Duodenal mucosa (tissue), 2 donors: ENCODE measurements at regions not wholly inside any gene's neighbourhood (a gene's known extent, or its start where the extent isn't known, plus 50 kb on each side); places are given as distances from the start of the nearest gene placed in this dataset.
"Not testable (repeated sequence)": the region's sequence is repeated elsewhere in the genome, so short reads cannot be mapped to it uniquely, and the experiment has no call there.

ENCODE experiments used
- H3K27ac ChIP-seq: one replicate; pipeline ENCODE4 v1.7.0; 2013; ENCODE audit warnings: low read depth, low read length
- H3K27me3 ChIP-seq, 2 donors: one replicate each; pipeline ENCODE4 v1.7.0; 2013; ENCODE audit warnings: low read length in 2 of 2, control low read depth in 1 of 2; ENCODE audit not compliant: insufficient read depth in 2 of 2, control insufficient read depth in 1 of 2
- H3K36me3 ChIP-seq, 2 donors: one replicate each; pipeline ENCODE4 v1.7.0; 2013; ENCODE audit warnings: low read length in 2 of 2, control low read depth in 1 of 2; ENCODE audit not compliant: insufficient read depth in 2 of 2, control insufficient read depth in 1 of 2
- H3K4me1 ChIP-seq, 2 donors: one replicate each; pipeline ENCODE4 v1.7.0; 2013; ENCODE audit warnings: low read length in 2 of 2, control low read depth in 1 of 2; ENCODE audit not compliant: insufficient read depth in 2 of 2, control insufficient read depth in 1 of 2
- H3K4me3 ChIP-seq, 2 donors: one replicate each; pipeline ENCODE4 v1.7.0; 2013; ENCODE audit warnings: low read length in 2 of 2, low read depth in 1 of 2
- H3K9ac ChIP-seq, 2 donors: one replicate each; pipeline ENCODE4 v1.7.0; 2013; ENCODE audit warnings: low read length in 2 of 2, low read depth in 1 of 2
- H3K9me3 ChIP-seq, 2 donors: one replicate each; pipeline ENCODE4 v1.7.0; 2013; ENCODE audit warnings: low read length in 2 of 2, control low read depth in 1 of 2; ENCODE audit not compliant: control insufficient read depth in 1 of 2

- Histone ChIP-seq H3K9ac (no peak overlapping the region), H3K36me3 (no peaks in the 10 kb centered on the region), H3K4me3 (no peak overlapping the region), H3K27me3 (no peaks in the 10 kb centered on the region), H3K27ac (no peak overlapping the region), H3K9me3 (peaks cover 0 to 3% of the 10 kb centered on the region in 2 donors), H3K4me1 (no peaks in the 10 kb centered on the region)
Measured at GRCh38 chr18:6520901-6521300, 106.2 kb upstream of the L3MBTL4 start.

GRCh38 chr18:6521803-6522418, 107.2 kb upstream of the L3MBTL4 start:
- Histone ChIP-seq H3K4me3 (no peak overlapping the region), H3K36me3 (no peaks in the 10 kb centered on the region), H3K9ac (no peak overlapping the region), H3K9me3 (no peaks in the 10 kb centered on the region), H3K4me1 (no peaks in the 10 kb centered on the region), H3K27me3 (no peaks in the 10 kb centered on the region), H3K27ac (no peak overlapping the region)

GRCh38 chr18:6525604-6526003, 110.9 kb upstream of the L3MBTL4 start:
- Histone ChIP-seq H3K4me3 (no peak overlapping the region), H3K27me3 (no peaks in the 10 kb centered on the region), H3K27ac (no peak overlapping the region), H3K9ac (no peak overlapping the region), H3K36me3 (no peaks in the 10 kb centered on the region), H3K9me3 (no peaks in the 10 kb centered on the region), H3K4me1 (no peaks in the 10 kb centered on the region)

GRCh38 chr18:6537475-6537874, 122.8 kb upstream of the L3MBTL4 start:
- Histone ChIP-seq H3K36me3 (no peaks in the 10 kb centered on the region), H3K27me3 (no peaks in the 10 kb centered on the region), H3K4me1 (peaks cover 0 to 4% of the 10 kb centered on the region in 2 donors), H3K4me3 (no peak overlapping the region), H3K9me3 (no peaks in the 10 kb centered on the region), H3K27ac (no peak overlapping the region), H3K9ac (no peak overlapping the region)

GRCh38 chr18:6541131-6541679, 126.5 kb upstream of the L3MBTL4 start:
- H3K4me1 ChIP-seq, H3K4me3 ChIP-seq, H3K9me3 ChIP-seq, H3K27ac ChIP-seq, H3K27me3 ChIP-seq, H3K9ac ChIP-seq, H3K36me3 ChIP-seq: not testable (repeated sequence)

- H3K4me1 ChIP-seq: peaks cover 0 to 4% of the 10 kb centered on the region in 2 donors
- H3K4me3 ChIP-seq: no peak overlapping the region
- H3K27ac ChIP-seq: no peak overlapping the region
- H3K9ac ChIP-seq: no peak overlapping the region
- no peaks in the 10 kb centered on the region for H3K27me3 ChIP-seq
- H3K9me3 ChIP-seq: no peaks in the 10 kb centered on the region
- no peaks in the 10 kb centered on the region for H3K36me3 ChIP-seq
Measured at GRCh38 chr18:6542296-6542695, 127.6 kb upstream of the L3MBTL4 start.

- no peak overlapping the region for H3K9ac ChIP-seq
- no peaks in the 10 kb centered on the region for H3K36me3 ChIP-seq
- H3K27me3 ChIP-seq: no peaks in the 10 kb centered on the region
- peaks cover 0 to 4% of the 10 kb centered on the region in 2 donors for H3K4me1 ChIP-seq
- no peak overlapping the region for H3K27ac ChIP-seq
- H3K4me3 ChIP-seq: no peak overlapping the region
- no peaks in the 10 kb centered on the region for H3K9me3 ChIP-seq
Measured at GRCh38 chr18:6543330-6543908, 128.7 kb upstream of the L3MBTL4 start.

GRCh38 chr18:6546229-6546628, 131.5 kb upstream of the L3MBTL4 start:
- Histone ChIP-seq H3K9me3 (no peaks in the 10 kb centered on the region), H3K27me3 (no peaks in the 10 kb centered on the region), H3K27ac (no peak overlapping the region), H3K4me1 (no peaks in the 10 kb centered on the region), H3K4me3 (no peak overlapping the region), H3K36me3 (no peaks in the 10 kb centered on the region), H3K9ac (no peak overlapping the region)

GRCh38 chr18:6547476-6547875, 132.8 kb upstream of the L3MBTL4 start:
- no peaks in the 10 kb centered on the region for H3K9me3 ChIP-seq
- no peaks in the 10 kb centered on the region for H3K27me3 ChIP-seq
- H3K4me3 ChIP-seq: no peak overlapping the region
- no peaks in the 10 kb centered on the region for H3K36me3 ChIP-seq
- no peak overlapping the region for H3K27ac ChIP-seq
- H3K4me1 ChIP-seq: no peaks in the 10 kb centered on the region
- H3K9ac ChIP-seq: no peak overlapping the region

- H3K36me3 ChIP-seq: no peaks in the 10 kb centered on the region
- no peak overlapping the region for H3K4me3 ChIP-seq
- no peak overlapping the region for H3K9ac ChIP-seq
- no peaks in the 10 kb centered on the region for H3K9me3 ChIP-seq
- H3K27ac ChIP-seq: no peak overlapping the region
- no peaks in the 10 kb centered on the region for H3K4me1 ChIP-seq
- peaks cover 0 to 3% of the 10 kb centered on the region in 2 donors for H3K27me3 ChIP-seq
Measured at GRCh38 chr18:6553234-6553900, 138.7 kb upstream of the L3MBTL4 start.
